Suprapubic skin (tissue), 4 donors: ENCODE measurements at regions not wholly inside any gene's neighbourhood (a gene's known extent, or its start where the extent isn't known, plus 50 kb on each side); places are given as distances from the start of the nearest gene placed in this dataset.

Source experiments
- DNase-seq, 2 donors: peaks; one replicate each; pipeline ENCODE4 v3.0.0-alpha.2; 2019; ENCODE audit warnings: low spot score in 2 of 2
- H3K27ac ChIP-seq: fragments of 200-600 bp; sonication (generic); one replicate; pipeline ENCODE4 v1.5.1; 2019
- H3K27me3 ChIP-seq: fragments of 200-600 bp; sonication (generic); one replicate; pipeline ENCODE4 v1.5.1; 2019
- H3K36me3 ChIP-seq: fragments of 200-600 bp; sonication (generic); one replicate; pipeline ENCODE4 v1.5.1; 2019
- H3K4me1 ChIP-seq: fragments of 200-600 bp; sonication (generic); one replicate; pipeline ENCODE4 v1.5.1; 2019
- H3K4me3 ChIP-seq: fragments of 200-600 bp; sonication (generic); one replicate; pipeline ENCODE4 v1.5.1; 2019; ENCODE audit warnings: mild to moderate bottlenecking
- H3K9me3 ChIP-seq: fragments of 200-600 bp; sonication (generic); one replicate; pipeline ENCODE4 v1.5.1; 2019
- EP300 ChIP-seq: sonication (generic); formaldehyde crosslinking; IDR thresholded peaks from one replicate; pipeline ENCODE4 v1.6.1; 2017; ENCODE audit warnings: antibody characterized with exemption
- POLR2A ChIP-seq, 2 donors: fragments of 450-650 bp; IDR thresholded peaks; one replicate each; pipeline ENCODE4 v1.6.1; 2017; ENCODE audit warnings: antibody characterized with exemption in 2 of 2, mild to moderate bottlenecking in 2 of 2, moderate library complexity in 2 of 2
- POLR2AphosphoS5 ChIP-seq, 3 donors: sonication (generic); formaldehyde crosslinking; IDR thresholded peaks; one replicate each; pipeline ENCODE4 v1.6.1; 2017; ENCODE audit warnings: antibody characterized with exemption in 3 of 3
- WGBS: methylation state at CpG from one replicate; pipeline ENCODE4 v1.1.5; 2018; 5-methylcytosine and 5-hydroxymethylcytosine counted together
- TF ChIP-seq, protein P1 (sequence below), 2 donors: fragments of 200-600 bp in 1 of 2; fragments of 450-650 bp in 1 of 2; sonication (generic) in 1 of 2; IDR thresholded peaks; one replicate each; pipeline ENCODE4 v1.5.1; 2016 to 2019; ENCODE audit warnings: antibody characterized with exemption in 2 of 2, mild to moderate bottlenecking in 1 of 2, moderate library complexity in 1 of 2

GRCh38 chr5:175013251-175013650 lies 288.9 kb downstream of the MSX2 start:
- no peak for DNase-seq
- 72% methylated on average over 4 of the region's 4 CpGs for WGBS
- TF ChIP-seq, protein P1, sequence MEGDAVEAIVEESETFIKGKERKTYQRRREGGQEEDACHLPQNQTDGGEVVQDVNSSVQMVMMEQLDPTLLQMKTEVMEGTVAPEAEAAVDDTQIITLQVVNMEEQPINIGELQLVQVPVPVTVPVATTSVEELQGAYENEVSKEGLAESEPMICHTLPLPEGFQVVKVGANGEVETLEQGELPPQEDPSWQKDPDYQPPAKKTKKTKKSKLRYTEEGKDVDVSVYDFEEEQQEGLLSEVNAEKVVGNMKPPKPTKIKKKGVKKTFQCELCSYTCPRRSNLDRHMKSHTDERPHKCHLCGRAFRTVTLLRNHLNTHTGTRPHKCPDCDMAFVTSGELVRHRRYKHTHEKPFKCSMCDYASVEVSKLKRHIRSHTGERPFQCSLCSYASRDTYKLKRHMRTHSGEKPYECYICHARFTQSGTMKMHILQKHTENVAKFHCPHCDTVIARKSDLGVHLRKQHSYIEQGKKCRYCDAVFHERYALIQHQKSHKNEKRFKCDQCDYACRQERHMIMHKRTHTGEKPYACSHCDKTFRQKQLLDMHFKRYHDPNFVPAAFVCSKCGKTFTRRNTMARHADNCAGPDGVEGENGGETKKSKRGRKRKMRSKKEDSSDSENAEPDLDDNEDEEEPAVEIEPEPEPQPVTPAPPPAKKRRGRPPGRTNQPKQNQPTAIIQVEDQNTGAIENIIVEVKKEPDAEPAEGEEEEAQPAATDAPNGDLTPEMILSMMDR (IDR thresholded peaks at IDR 0.05) = no peak
- TF ChIP-seq EP300 = no peak
- no peak for TF ChIP-seq POLR2AphosphoS5 (IDR thresholded peaks at IDR 0.05)
- TF ChIP-seq POLR2A (IDR thresholded peaks at IDR 0.05) = no peak
- peaks cover 3% of the 10 kb centered on the region for H3K27me3 ChIP-seq
- no peaks in the 10 kb centered on the region for H3K9me3 ChIP-seq
- no peak overlapping the region for H3K4me3 ChIP-seq
- no peak overlapping the region for H3K27ac ChIP-seq
- H3K4me1 ChIP-seq = no peaks in the 10 kb centered on the region
- H3K36me3 ChIP-seq = no peaks in the 10 kb centered on the region

- no peak for DNase-seq
- whole genome bisulfite sequencing = 67% methylated on average over 8 of the region's 8 CpGs
- H3K9me3 ChIP-seq = no peaks in the 10 kb centered on the region
These were observed 287.9 kb downstream of the MSX2 start for GRCh38 chr5:175012267-175012666.

DNA sequence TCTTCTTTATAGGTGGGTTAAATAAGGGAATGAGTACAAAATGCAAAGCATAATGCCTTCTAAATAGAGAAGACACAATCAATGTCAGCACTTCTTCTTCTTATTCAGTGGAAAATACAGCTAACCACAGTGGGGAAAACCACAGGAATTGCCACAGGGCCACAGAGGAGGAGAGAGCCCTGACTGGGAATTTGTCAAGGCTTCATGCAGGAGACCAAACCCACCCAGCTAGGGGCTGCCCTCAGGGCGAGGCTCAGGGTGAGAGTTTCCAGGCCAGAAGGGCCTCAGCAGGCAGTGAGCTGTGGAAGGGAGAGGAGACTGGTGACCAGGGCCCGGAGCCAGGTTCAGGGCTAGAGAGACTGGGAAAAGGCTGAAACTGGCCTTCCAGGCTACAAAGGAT lies 279.1 kb downstream of the MSX2 start:
- no peak for DNase-seq

More at GRCh38 chr5:175012267-175012666, 287.9 kb downstream of the MSX2 start:
- Histone ChIP-seq H3K36me3 (no peaks in the 10 kb centered on the region), H3K27ac (no peak overlapping the region), H3K4me3 (no peak overlapping the region), H3K4me1 (no peaks in the 10 kb centered on the region), H3K27me3 (peaks cover 3% of the 10 kb centered on the region)
- TF ChIP-seq POLR2A (IDR thresholded peaks at IDR 0.05) = no peak
- no peak for TF ChIP-seq POLR2AphosphoS5 (IDR thresholded peaks at IDR 0.05)
- TF ChIP-seq, protein P1 (IDR thresholded peaks at IDR 0.05) = no peak
- TF ChIP-seq EP300 = no peak

GRCh38 chr5:175001876-175002645 lies 277.7 kb downstream of the MSX2 start:
- WGBS = 56% methylated on average over 11 of the region's 11 CpGs
- no peaks in the 10 kb centered on the region for H3K9me3 ChIP-seq
- H3K27ac ChIP-seq = no peak overlapping the region
- DNase-seq = no peak
- peaks cover 6% of the 10 kb centered on the region for H3K27me3 ChIP-seq
- no peaks in the 10 kb centered on the region for H3K36me3 ChIP-seq
- no peak for TF ChIP-seq POLR2A (IDR thresholded peaks at IDR 0.05)
- TF ChIP-seq, protein P1 (IDR thresholded peaks at IDR 0.05) = no peak
- TF ChIP-seq POLR2AphosphoS5 (IDR thresholded peaks at IDR 0.05) = no peak
- no peak for TF ChIP-seq EP300
- H3K4me3 ChIP-seq = no peak overlapping the region
- H3K4me1 ChIP-seq = no peaks in the 10 kb centered on the region

More for the DNA sequence above, 279.1 kb downstream of the MSX2 start:
- Histone ChIP-seq H3K27me3 (peaks cover 6% of the 10 kb centered on the region), H3K4me1 (no peaks in the 10 kb centered on the region), H3K4me3 (no peak overlapping the region), H3K9me3 (no peaks in the 10 kb centered on the region), H3K36me3 (no peaks in the 10 kb centered on the region), H3K27ac (no peak overlapping the region)
- TF ChIP-seq EP300 (no peak), POLR2AphosphoS5 (IDR thresholded peaks at IDR 0.05) (no peak), POLR2A (IDR thresholded peaks at IDR 0.05) (no peak)
- TF ChIP-seq, protein P1 (IDR thresholded peaks at IDR 0.05) = no peak
- 77% methylated on average over 2 of the region's 2 CpGs for WGBS

GRCh38 chr5:175001311-175001710 lies 276.9 kb downstream of the MSX2 start:
- no peaks in the 10 kb centered on the region for H3K36me3 ChIP-seq
- no peak overlapping the region for H3K4me3 ChIP-seq
- H3K27me3 ChIP-seq = peaks cover 6% of the 10 kb centered on the region
- no peak for DNase-seq
- H3K27ac ChIP-seq = no peak overlapping the region
- no peaks in the 10 kb centered on the region for H3K4me1 ChIP-seq
- 64% methylated on average over 2 of the region's 2 CpGs for WGBS
- no peaks in the 10 kb centered on the region for H3K9me3 ChIP-seq
- TF ChIP-seq EP300 = no peak
- TF ChIP-seq POLR2AphosphoS5 (IDR thresholded peaks at IDR 0.05) = no peak
- TF ChIP-seq, protein P1 (IDR thresholded peaks at IDR 0.05) = no peak
- no peak for TF ChIP-seq POLR2A (IDR thresholded peaks at IDR 0.05)
